ENCODE measurements at regions not wholly inside any gene's neighbourhood (a gene's known extent, or its start where the extent isn't known, plus 50 kb on each side); places are given as distances from the start of the nearest gene placed in this dataset.

DNA sequence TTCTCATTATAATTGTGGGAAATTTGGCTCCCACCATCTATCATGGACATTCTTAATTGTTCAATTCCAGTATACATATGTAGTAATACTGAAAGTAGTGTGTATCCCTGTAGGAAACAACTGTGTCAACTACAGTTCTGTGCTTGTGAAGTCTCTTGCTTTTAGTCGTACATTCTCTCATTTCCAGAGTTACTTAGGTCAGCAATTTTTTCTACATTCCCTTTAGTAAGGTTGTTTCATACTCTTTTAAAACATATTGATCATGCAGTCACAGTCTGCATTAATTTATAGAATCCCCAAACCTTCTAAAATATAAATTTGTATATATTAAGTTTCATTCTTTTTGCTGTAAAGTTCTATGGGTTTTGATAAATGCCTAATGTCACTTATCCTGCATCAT lies 289.2 kb upstream of the PCDH10 start:
- Histone ChIP-seq H3F3A (ENCODE audit: insufficient read depth, low read length, poor library complexity, severe bottlenecking) (no peaks in the 10 kb centered on the region), H4K20me1 (ENCODE audit: insufficient read depth) (no peaks in the 10 kb centered on the region), H3K27me3 (ENCODE audit: insufficient read depth, low read depth, low read length) (no peaks in the 10 kb centered on the region), H3K9me3 (ENCODE audit: low read length) (no peaks in the 10 kb centered on the region), H3K27ac (ENCODE audit: low read length) (no peak overlapping the region), H3K9ac (ENCODE audit: low read length) (no peak overlapping the region), H3K4me3 (ENCODE audit: low read length) (no peak overlapping the region), H3K36me3 (ENCODE audit: insufficient read depth, low read length) (no peaks in the 10 kb centered on the region), H3K4me2 (ENCODE audit: low read length) (no peak overlapping the region), H3K9me2 (ENCODE audit: insufficient read depth, low read length) (no peaks in the 10 kb centered on the region), H3K79me2 (replicated peaks; ENCODE audit: insufficient read depth, low read length) (no peaks in the 10 kb centered on the region), H2AFZ (ENCODE audit: low read depth, low read length) (no peak overlapping the region)
- TF ChIP-seq TAF1 (IDR thresholded peaks at IDR 0.05; ENCODE audit: low read depth): no peak
- no peak for TF ChIP-seq SMC3 (conservative IDR thresholded peaks at IDR 0.05; ENCODE audit: poor library complexity)
- no peak for TF ChIP-seq EZH2 (IDR thresholded peaks at IDR 0.05; ENCODE audit: borderline replicate concordance, insufficient read depth, low read length, poor library complexity, severe bottlenecking)
- no peak for TF ChIP-seq EP300 (conservative IDR thresholded peaks at IDR 0.05; ENCODE audit: poor library complexity, severe bottlenecking)
- TF ChIP-seq CTCF (IDR thresholded peaks at IDR 0.05; ENCODE audit: poor library complexity, severe bottlenecking): no peak
- TF ChIP-seq RAD21 (conservative IDR thresholded peaks at IDR 0.05): no peak
- no peak for TF ChIP-seq MXI1 (conservative IDR thresholded peaks at IDR 0.05; ENCODE audit: poor library complexity, severe bottlenecking)
- TF ChIP-seq, protein P1, sequence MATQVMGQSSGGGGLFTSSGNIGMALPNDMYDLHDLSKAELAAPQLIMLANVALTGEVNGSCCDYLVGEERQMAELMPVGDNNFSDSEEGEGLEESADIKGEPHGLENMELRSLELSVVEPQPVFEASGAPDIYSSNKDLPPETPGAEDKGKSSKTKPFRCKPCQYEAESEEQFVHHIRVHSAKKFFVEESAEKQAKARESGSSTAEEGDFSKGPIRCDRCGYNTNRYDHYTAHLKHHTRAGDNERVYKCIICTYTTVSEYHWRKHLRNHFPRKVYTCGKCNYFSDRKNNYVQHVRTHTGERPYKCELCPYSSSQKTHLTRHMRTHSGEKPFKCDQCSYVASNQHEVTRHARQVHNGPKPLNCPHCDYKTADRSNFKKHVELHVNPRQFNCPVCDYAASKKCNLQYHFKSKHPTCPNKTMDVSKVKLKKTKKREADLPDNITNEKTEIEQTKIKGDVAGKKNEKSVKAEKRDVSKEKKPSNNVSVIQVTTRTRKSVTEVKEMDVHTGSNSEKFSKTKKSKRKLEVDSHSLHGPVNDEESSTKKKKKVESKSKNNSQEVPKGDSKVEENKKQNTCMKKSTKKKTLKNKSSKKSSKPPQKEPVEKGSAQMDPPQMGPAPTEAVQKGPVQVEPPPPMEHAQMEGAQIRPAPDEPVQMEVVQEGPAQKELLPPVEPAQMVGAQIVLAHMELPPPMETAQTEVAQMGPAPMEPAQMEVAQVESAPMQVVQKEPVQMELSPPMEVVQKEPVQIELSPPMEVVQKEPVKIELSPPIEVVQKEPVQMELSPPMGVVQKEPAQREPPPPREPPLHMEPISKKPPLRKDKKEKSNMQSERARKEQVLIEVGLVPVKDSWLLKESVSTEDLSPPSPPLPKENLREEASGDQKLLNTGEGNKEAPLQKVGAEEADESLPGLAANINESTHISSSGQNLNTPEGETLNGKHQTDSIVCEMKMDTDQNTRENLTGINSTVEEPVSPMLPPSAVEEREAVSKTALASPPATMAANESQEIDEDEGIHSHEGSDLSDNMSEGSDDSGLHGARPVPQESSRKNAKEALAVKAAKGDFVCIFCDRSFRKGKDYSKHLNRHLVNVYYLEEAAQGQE (IDR thresholded peaks at IDR 0.05; ENCODE audit: borderline replicate concordance): no peak
- TF ChIP-seq POLR2AphosphoS5 (IDR thresholded peaks at IDR 0.05): no peak

GRCh38 chr4:132860976-132861375 lies 288.1 kb upstream of the PCDH10 start:
- no peaks in the 10 kb centered on the region for H3K36me3 ChIP-seq (ENCODE audit: insufficient read depth, low read length)
- H3K9me2 ChIP-seq (ENCODE audit: insufficient read depth, low read length): no peaks in the 10 kb centered on the region
- no peak overlapping the region for H3K4me3 ChIP-seq (ENCODE audit: low read length)
- no peaks in the 10 kb centered on the region for H3K9me3 ChIP-seq (ENCODE audit: low read length)
- no peaks in the 10 kb centered on the region for H4K20me1 ChIP-seq (ENCODE audit: insufficient read depth)
- no peak for TF ChIP-seq SMC3 (conservative IDR thresholded peaks at IDR 0.05; ENCODE audit: poor library complexity)
- no peak for TF ChIP-seq EZH2 (IDR thresholded peaks at IDR 0.05; ENCODE audit: borderline replicate concordance, insufficient read depth, low read length, poor library complexity, severe bottlenecking)
- TF ChIP-seq, protein P1 (IDR thresholded peaks at IDR 0.05; ENCODE audit: borderline replicate concordance): no peak
- TF ChIP-seq POLR2AphosphoS5 (IDR thresholded peaks at IDR 0.05): no peak
- no peak for TF ChIP-seq TAF1 (IDR thresholded peaks at IDR 0.05; ENCODE audit: low read depth)
- TF ChIP-seq MXI1 (conservative IDR thresholded peaks at IDR 0.05; ENCODE audit: poor library complexity, severe bottlenecking): no peak
- no peak for TF ChIP-seq EP300 (conservative IDR thresholded peaks at IDR 0.05; ENCODE audit: poor library complexity, severe bottlenecking)
- no peak for TF ChIP-seq CTCF (IDR thresholded peaks at IDR 0.05; ENCODE audit: poor library complexity, severe bottlenecking)
- TF ChIP-seq RAD21 (conservative IDR thresholded peaks at IDR 0.05): no peak
- no peaks in the 10 kb centered on the region for H3F3A ChIP-seq (ENCODE audit: insufficient read depth, low read length, poor library complexity, severe bottlenecking)
- no peak overlapping the region for H3K27ac ChIP-seq (ENCODE audit: low read length)
- H3K4me2 ChIP-seq (ENCODE audit: low read length): no peak overlapping the region
- no peaks in the 10 kb centered on the region for H3K79me2 ChIP-seq (replicated peaks; ENCODE audit: insufficient read depth, low read length)
- H3K9ac ChIP-seq (ENCODE audit: low read length): no peak overlapping the region
- H2AFZ ChIP-seq (ENCODE audit: low read depth, low read length): no peak overlapping the region
- no peaks in the 10 kb centered on the region for H3K27me3 ChIP-seq (ENCODE audit: insufficient read depth, low read depth, low read length)
